OCI-LY7 (cell line): ENCODE measurements at regions not wholly inside any gene's neighbourhood (a gene's known extent, or its start where the extent isn't known, plus 50 kb on each side); places are given as distances from the start of the nearest gene placed in this dataset.
"Not testable (repeated sequence)": the region's sequence is repeated elsewhere in the genome, so short reads cannot be mapped to it uniquely, and the experiment has no call there.

Source experiments
- BruUV-seq: library from RNA; stranded (reverse); fragments of 400-500 nt; replicated peaks from 2 replicates; lab custom pipeline; 2021; lab: Mats Ljungman, UMichigan
- CTCF ChIA-PET: fragments of 300-600 bp; sonication (Branson Sonifier 250); formaldehyde crosslinking; loops from one replicate; lab custom pipeline; 2022; ENCODE audit warnings: antibody characterized with exemption; ENCODE audit not compliant: unreplicated experiment; lab: Charles Lee
- POLR2A ChIA-PET: fragments of 300-600 bp; sonication (Branson Sonifier 250); formaldehyde crosslinking; loops from one replicate; lab custom pipeline; 2022; ENCODE audit warnings: antibody characterized with exemption; lab: Charles Lee
- DNase-seq: peaks from one replicate; pipeline ENCODE4 v3.0.0-alpha.2; 2015; ENCODE audit warnings: low spot score
- H2AFZ ChIP-seq: fragments of 200-600 bp; sonication (generic), shearing (Covaris generic); 2 replicates; pipeline ENCODE4 v1.6.1; 2014; ENCODE audit warnings: mild to moderate bottlenecking, antibody characterized with exemption, low read length, moderate library complexity
- H3K27ac ChIP-seq: fragments of 200-600 bp; sonication (generic); 2 replicates; pipeline ENCODE4 v1.5.1; 2014; ENCODE audit warnings: mixed run types, low read depth, mild to moderate bottlenecking, moderate library complexity, low read length, inconsistent platforms; ENCODE audit not compliant: poor library complexity, severe bottlenecking
- H3K36me3 ChIP-seq: fragments of 200-600 bp; sonication (generic); 2 replicates; pipeline ENCODE4 v1.6.1; 2014; ENCODE audit warnings: mild to moderate bottlenecking, antibody characterized with exemption, low read length, moderate library complexity, mixed read lengths; ENCODE audit not compliant: insufficient read depth
- H3K4me1 ChIP-seq: fragments of 200-600 bp; sonication (generic); 2 replicates; pipeline ENCODE4 v1.5.1; 2014; ENCODE audit warnings: mild to moderate bottlenecking, low read length; ENCODE audit not compliant: insufficient read depth, poor library complexity, severe bottlenecking
- H3K4me2 ChIP-seq: fragments of 200-600 bp; sonication (generic); 2 replicates; pipeline ENCODE4 v1.6.1; 2014; ENCODE audit warnings: mild to moderate bottlenecking, low read length
- H3K4me3 ChIP-seq: fragments of 200-600 bp; sonication (generic); 2 replicates; pipeline ENCODE4 v1.5.1; 2014; ENCODE audit warnings: mild to moderate bottlenecking, low read depth, low read length; ENCODE audit not compliant: poor library complexity, severe bottlenecking
- H3K79me2 ChIP-seq: fragments of 200-600 bp; sonication (generic); 2 replicates; pipeline ENCODE4 v1.6.1; 2016; ENCODE audit warnings: low read depth, mild to moderate bottlenecking, low read length, moderate library complexity, mixed read lengths; ENCODE audit not compliant: insufficient read depth
- H3K9me2 ChIP-seq: fragments of 200-600 bp; sonication (generic); 2 replicates; pipeline ENCODE4 v1.6.1; 2016; ENCODE audit warnings: mild to moderate bottlenecking, low read length, mixed read lengths; ENCODE audit not compliant: insufficient read depth
- H3K9me3 ChIP-seq: fragments of 200-600 bp; sonication (generic); 2 replicates; pipeline ENCODE4 v1.6.1; 2014; ENCODE audit warnings: mild to moderate bottlenecking, mixed run types, low read length, mixed read lengths
- H4K20me1 ChIP-seq: fragments of 200-600 bp; sonication (generic); 2 replicates; pipeline ENCODE4 v1.6.1; 2014; ENCODE audit warnings: mild to moderate bottlenecking, antibody characterized with exemption, low read length, moderate library complexity, mixed read lengths; ENCODE audit not compliant: insufficient read depth
- intact Hi-C: fragments of 100-400 bp; cut with micrococcal nuclease; formaldehyde crosslinking; loops from one replicate; pipeline ENCODE4 v1.10.0; 2022; ENCODE audit not compliant: unreplicated experiment

DNA sequence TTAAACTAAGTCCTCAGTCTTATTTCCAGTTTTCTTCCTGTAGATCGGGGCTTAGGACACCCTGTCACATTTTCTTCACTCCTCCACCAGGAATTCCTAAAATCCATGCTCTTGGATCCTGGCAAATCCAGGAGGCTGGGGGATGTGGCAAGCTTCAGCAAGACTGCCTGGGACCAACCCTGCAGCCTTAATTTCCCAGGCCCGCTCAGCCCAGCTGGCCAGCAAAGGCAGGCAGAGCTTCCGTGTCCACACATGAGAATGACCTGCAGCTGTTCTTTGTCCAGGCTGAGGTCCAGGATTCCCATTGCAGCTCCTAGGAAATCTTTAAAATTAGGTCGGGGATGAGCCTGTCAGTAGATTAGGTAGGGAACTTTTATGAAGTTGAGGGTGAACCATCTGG is 146.7 kb downstream of the OR4F15 start:
- H3K4me1 ChIP-seq, H2AFZ ChIP-seq, H3K9me3 ChIP-seq, BruUV-seq, H3K36me3 ChIP-seq, H3K27ac ChIP-seq, H3K4me2 ChIP-seq, H4K20me1 ChIP-seq, CTCF ChIA-PET, H3K9me2 ChIP-seq, DNase-seq, H3K4me3 ChIP-seq, intact Hi-C loops, POLR2A ChIA-PET, H3K79me2 ChIP-seq: not testable (repeated sequence)

DNA sequence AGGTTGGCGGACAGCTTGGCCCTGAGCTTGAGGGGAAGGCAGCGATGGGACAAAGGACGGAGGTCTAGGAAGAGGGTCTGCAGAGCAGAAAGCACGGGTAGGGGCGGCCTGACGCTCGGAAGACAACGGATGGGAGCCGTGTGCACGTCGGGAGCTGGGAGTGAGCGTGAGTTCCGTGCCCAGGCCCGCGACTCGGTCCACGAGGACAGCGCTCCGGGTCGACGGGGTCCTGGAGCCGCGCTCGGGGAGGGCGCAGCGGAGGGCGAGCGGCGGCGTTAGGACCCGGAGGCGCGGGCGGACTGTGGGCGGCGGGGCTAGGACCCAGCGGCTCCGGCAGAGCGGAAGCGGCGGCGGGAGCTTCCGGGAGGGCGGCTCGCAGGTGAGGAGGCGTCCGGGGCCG is 149.3 kb downstream of the OR4F15 start:
- DNase-seq, H2AFZ ChIP-seq, H3K27ac ChIP-seq, H3K4me1 ChIP-seq, H3K36me3 ChIP-seq, CTCF ChIA-PET, H3K4me2 ChIP-seq, H3K79me2 ChIP-seq, POLR2A ChIA-PET, H3K9me3 ChIP-seq, intact Hi-C loops, H4K20me1 ChIP-seq, H3K9me2 ChIP-seq, H3K4me3 ChIP-seq, BruUV-seq: not testable (repeated sequence)

DNA sequence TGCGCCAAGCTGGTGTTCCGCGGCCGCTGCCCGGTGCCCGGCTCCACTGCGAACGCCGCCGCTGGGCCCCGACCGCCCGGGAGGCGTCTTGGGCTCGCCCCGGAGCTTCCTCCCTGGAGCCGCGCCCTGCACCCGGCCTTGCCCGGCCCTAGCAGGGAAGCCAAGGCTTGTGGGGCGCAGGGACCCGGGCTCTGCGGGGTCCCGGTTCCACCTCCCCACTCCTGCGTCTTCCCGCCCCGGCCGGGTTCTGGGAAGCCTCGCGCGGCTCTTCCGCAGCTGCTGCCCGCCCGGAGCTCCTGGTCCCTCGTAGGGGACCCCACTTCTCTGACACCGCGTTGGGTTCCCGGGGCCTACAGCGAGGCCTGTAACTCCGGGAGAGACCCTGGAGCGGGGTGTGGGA is 149.8 kb downstream of the OR4F15 start:
- POLR2A ChIA-PET, CTCF ChIA-PET, H3K79me2 ChIP-seq, H3K4me3 ChIP-seq, H3K36me3 ChIP-seq, H3K27ac ChIP-seq, H4K20me1 ChIP-seq, intact Hi-C loops, DNase-seq, H3K4me1 ChIP-seq, BruUV-seq, H3K4me2 ChIP-seq, H3K9me3 ChIP-seq, H3K9me2 ChIP-seq, H2AFZ ChIP-seq: not testable (repeated sequence)

DNA sequence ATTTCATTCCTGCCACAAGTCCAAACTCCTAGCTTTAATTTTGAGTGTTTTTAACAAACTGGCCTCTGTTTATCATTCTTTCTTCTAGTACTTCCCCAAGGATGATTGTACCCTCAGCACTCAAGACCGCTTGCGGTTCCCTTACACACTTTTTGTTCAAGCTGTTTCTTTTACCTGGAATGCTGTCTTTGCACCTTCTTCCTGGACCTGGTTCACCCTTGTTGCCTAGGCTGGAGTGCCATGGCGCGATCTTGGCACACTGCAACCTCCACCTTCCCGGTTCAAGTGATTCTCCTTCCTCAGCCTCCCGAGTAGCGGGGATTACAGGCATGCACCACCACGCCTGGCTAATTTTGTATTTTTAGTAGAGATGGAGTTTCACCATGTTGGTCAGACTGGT is 151.7 kb downstream of the OR4F15 start:
- intact Hi-C loops = not testable (repeated sequence)

DNA sequence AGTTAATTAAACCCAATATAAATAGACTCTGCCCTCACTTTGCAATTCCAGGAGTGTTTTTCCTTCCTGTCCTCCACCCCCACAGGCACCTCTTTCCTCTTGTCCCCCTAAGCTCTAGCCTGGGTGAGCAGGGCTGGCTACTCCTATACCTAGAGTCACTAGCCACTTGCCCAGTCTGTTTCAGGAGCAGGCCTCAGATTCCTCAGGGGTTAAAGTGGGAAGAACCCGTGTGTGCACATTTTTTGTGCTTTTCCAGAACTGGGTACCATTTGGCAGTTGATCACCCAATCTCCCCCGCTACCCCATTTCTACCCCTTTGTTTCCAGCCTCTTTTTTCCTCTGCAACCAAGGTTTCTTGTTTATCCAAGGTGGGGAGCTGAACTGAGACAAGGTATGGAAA is 153.4 kb downstream of the OR4F15 start:
- POLR2A ChIA-PET, H3K36me3 ChIP-seq, intact Hi-C loops, H2AFZ ChIP-seq, H3K9me2 ChIP-seq, CTCF ChIA-PET, H3K4me1 ChIP-seq, DNase-seq, BruUV-seq, H3K4me3 ChIP-seq, H3K79me2 ChIP-seq, H3K9me3 ChIP-seq, H4K20me1 ChIP-seq, H3K27ac ChIP-seq, H3K4me2 ChIP-seq: not testable (repeated sequence)

More for the DNA sequence above, 151.7 kb downstream of the OR4F15 start:
- CTCF ChIA-PET, H3K9me3 ChIP-seq, H3K79me2 ChIP-seq, POLR2A ChIA-PET, H3K4me2 ChIP-seq, H3K36me3 ChIP-seq, H2AFZ ChIP-seq, H3K4me1 ChIP-seq, DNase-seq, H4K20me1 ChIP-seq, H3K4me3 ChIP-seq, H3K27ac ChIP-seq, H3K9me2 ChIP-seq, BruUV-seq: not testable (repeated sequence)

- DNase-seq, H4K20me1 ChIP-seq, H3K9me3 ChIP-seq, H3K4me1 ChIP-seq, H2AFZ ChIP-seq, H3K27ac ChIP-seq, POLR2A ChIA-PET, H3K79me2 ChIP-seq, H3K4me3 ChIP-seq, H3K4me2 ChIP-seq, H3K9me2 ChIP-seq, intact Hi-C loops, H3K36me3 ChIP-seq, BruUV-seq, CTCF ChIA-PET: not testable (repeated sequence)
These were observed 153.9 kb downstream of the OR4F15 start for GRCh38 chr15:101965860-101966259.

DNA sequence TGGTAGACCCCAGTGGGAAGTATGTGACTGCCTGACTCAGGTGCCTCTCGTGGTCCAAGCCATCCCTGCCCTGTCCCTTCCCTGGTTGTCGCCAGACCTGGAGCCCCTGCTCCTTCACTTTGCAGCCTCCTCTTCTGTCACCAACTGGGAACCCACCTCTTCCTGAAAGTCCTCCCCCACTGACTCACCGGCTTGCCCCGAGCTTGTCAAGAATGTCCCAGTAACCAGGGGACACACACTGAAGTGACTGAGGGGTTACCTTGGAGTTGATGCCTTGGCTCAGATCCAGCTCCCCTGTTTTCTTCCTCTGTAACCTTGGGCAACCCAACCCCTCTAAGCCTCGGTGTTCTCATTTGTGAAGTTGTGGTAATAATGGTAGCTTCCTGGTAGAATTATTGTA is 155.4 kb downstream of the OR4F15 start:
- CTCF ChIA-PET = not testable (repeated sequence)

More for the DNA sequence above, 155.4 kb downstream of the OR4F15 start:
- H3K4me2 ChIP-seq, H3K79me2 ChIP-seq, DNase-seq, H3K4me3 ChIP-seq, POLR2A ChIA-PET, BruUV-seq, H4K20me1 ChIP-seq, H2AFZ ChIP-seq, H3K9me3 ChIP-seq, H3K27ac ChIP-seq, intact Hi-C loops, H3K36me3 ChIP-seq, H3K9me2 ChIP-seq, H3K4me1 ChIP-seq: not testable (repeated sequence)
